ENCODE measurements at regions not wholly inside any gene's neighbourhood (a gene's known extent, or its start where the extent isn't known, plus 50 kb on each side); places are given as distances from the start of the nearest gene placed in this dataset.

GRCh38 chr2:167487728-167488127 is 599.4 kb downstream of the XIRP2 start:
- no peak for FAIRE-seq

More at GRCh38 chr2:167487728-167488127, 599.4 kb downstream of the XIRP2 start:
- Histone ChIP-seq H3K4me2 (ENCODE audit: insufficient read depth in 1 of 2, low read depth in 2 of 2, low read length in 2 of 2) (no peak overlapping the region), H3K27ac (ENCODE audit: low read depth, low read length) (no peak overlapping the region), H4K5ac (ENCODE audit: insufficient read length, low read depth, low read length) (no peak overlapping the region), H4K91ac (replicated peaks; ENCODE audit: insufficient read length, low read length) (no peak overlapping the region), H3K4me1 (replicated peaks in 1 of 4; ENCODE audit: control insufficient read depth in 3 of 4, insufficient read depth in 4 of 4, low read length in 3 of 4) (peaks cover 0 to 3% (median 1%) of the 10 kb centered on the region in 4 experiments; a peak in 3 of 7 replicates), H2BK12ac (ENCODE audit: low read depth, low read length) (no peak overlapping the region), H2BK120ac (replicated peaks; ENCODE audit: low read depth, low read length) (no peak overlapping the region), H4K20me1 (replicated peaks in 1 of 2; ENCODE audit: control insufficient read depth in 1 of 2, insufficient read depth in 2 of 2, low read length in 2 of 2) (no peaks in the 10 kb centered on the region), H2AK5ac (ENCODE audit: low read depth, low read length) (no peak overlapping the region), H3K4me3 (ENCODE audit: extremely low read depth in 1 of 4, insufficient read depth in 2 of 4, low read depth in 3 of 4, low read length in 4 of 4) (no peak overlapping the region), H4K8ac (ENCODE audit: extremely low read depth, insufficient read depth, low read length) (no peak overlapping the region), H3K36me3 (ENCODE audit: control insufficient read depth in 2 of 4, insufficient read depth in 4 of 4, low read length in 3 of 4) (peaks cover 0 to 3% (median 0%) of the 10 kb centered on the region in 4 experiments; a peak in 2 of 8 replicates), H3K27me3 (replicated peaks in 1 of 4; ENCODE audit: control insufficient read depth in 3 of 4, extremely low read depth in 1 of 4, insufficient read depth in 3 of 4, low read length in 3 of 4) (no peaks in the 10 kb centered on the region), H3K9ac (replicated peaks in 1 of 4; ENCODE audit: extremely low read depth in 1 of 4, low read depth in 3 of 4, low read length in 3 of 4) (no peak overlapping the region), H2BK20ac (ENCODE audit: low read length) (no peak overlapping the region), H3K14ac (ENCODE audit: insufficient read length) (no peak overlapping the region), H3K9me3 (ENCODE audit: insufficient read depth in 2 of 2, low read depth in 1 of 2, low read length in 1 of 2) (no peaks in the 10 kb centered on the region), H3K23me2 (ENCODE audit: low read depth, low read length) (no peaks in the 10 kb centered on the region), H2BK15ac (ENCODE audit: low read length) (no peak overlapping the region), H3K56ac (replicated peaks; ENCODE audit: insufficient read length, low read depth, low read length) (no peak overlapping the region), H3K23ac (ENCODE audit: insufficient read length) (no peak overlapping the region), H2AFZ (ENCODE audit: low read length) (no peak overlapping the region), H3K79me1 (ENCODE audit: low read depth, low read length) (no peaks in the 10 kb centered on the region), H3K79me2 (ENCODE audit: control insufficient read depth in 1 of 2, insufficient read depth in 2 of 2, low read length in 2 of 2) (peaks cover 0 to 39% of the 10 kb centered on the region in 2 experiments; a peak in 2 of 4 replicates), H3K18ac (ENCODE audit: extremely low read depth, low read length) (no peak overlapping the region), H3K4ac (replicated peaks; ENCODE audit: insufficient read length, low read depth, low read length) (no peak overlapping the region), H2BK5ac (ENCODE audit: low read depth, low read length) (no peak overlapping the region)
- no peak for DNase-seq (ENCODE audit: low read depth in 1 of 2, low spot score in 2 of 2)
- POLR2A ChIA-PET (ENCODE audit: partially characterized antibody), result no interaction called here
- CTCF ChIA-PET (ENCODE audit: partially characterized antibody), result interaction anchor here (0.6 to 1.4 kb wide), 2 partner anchors 9 to 18 kb away, joined by 3 read pairs; no protein-coding TSS in a partner anchor
- no peak for TF ChIP-seq TEAD4 (IDR thresholded peaks at IDR 0.05; ENCODE audit: low read depth, low read length)
- TF ChIP-seq SAP30 (IDR thresholded peaks at IDR 0.05; ENCODE audit: insufficient read depth, insufficient replicate concordance, low read length), result no peak
- TF ChIP-seq RNF2 (IDR thresholded peaks at IDR 0.05; ENCODE audit: borderline replicate concordance, low read depth, low read length, missing control alignments, poor library complexity, severe bottlenecking), result no peak
- TF ChIP-seq TAF1 (IDR thresholded peaks at IDR 0.05; ENCODE audit: low read depth, low read length), result no peak
- TF ChIP-seq SP2 (IDR thresholded peaks at IDR 0.05; ENCODE audit: low read length), result no peak
- no peak for TF ChIP-seq TAF7 (optimal IDR thresholded peaks at IDR 0.05; ENCODE audit: borderline replicate concordance, low read depth, low read length)
- no peak for TF ChIP-seq KDM5A (IDR thresholded peaks at IDR 0.05; ENCODE audit: low read length)
- WGBS, 2 experiments (ENCODE audit: extremely low coverage in 1 of 2, insufficient coverage in 1 of 2, insufficient read length in 1 of 2, insufficient replicate concordance in 2 of 2, low coverage in 1 of 2, low lambda C conversion rate in 2 of 2, missing lambda C conversion rate in 1 of 2), result 80% methylated on average over 3 of the region's 3 CpGs; no CpG with 5 or more reads in 1 of the 2 experiments
